ENCODE measurements at regions not wholly inside any gene's neighbourhood (a gene's known extent, or its start where the extent isn't known, plus 50 kb on each side); places are given as distances from the start of the nearest gene placed in this dataset.

DNA sequence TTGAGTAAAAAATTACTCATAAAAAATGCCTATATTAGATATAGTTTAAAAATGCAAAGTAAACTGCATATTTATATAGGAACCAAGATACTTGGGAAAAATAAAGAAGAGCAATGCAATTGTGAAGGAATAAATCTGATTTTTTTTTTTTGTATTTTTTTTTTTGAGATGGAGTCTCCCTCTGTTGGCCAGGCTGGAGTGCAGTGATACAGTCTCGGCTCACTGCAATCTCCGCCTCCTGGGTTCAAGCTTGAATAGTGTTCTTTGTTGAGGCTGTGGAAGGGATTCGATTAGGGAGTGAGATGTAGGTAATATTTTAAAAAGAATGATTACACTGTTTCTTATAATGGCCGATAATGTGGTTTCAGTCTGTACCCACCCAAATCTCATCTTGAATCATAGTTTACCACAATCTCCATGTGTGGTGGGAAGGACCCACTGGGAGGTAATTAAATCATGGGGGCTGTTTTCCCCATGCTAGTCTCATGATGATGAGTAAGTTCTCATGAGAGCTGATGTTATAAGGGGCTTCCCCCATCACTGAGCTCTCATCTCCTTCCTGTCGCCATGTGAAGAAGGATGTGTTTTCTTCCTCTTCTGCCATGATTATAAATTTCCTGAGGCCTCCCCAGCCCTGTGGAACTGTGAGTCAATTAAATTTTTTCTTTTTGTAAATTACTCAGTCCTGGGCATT lies 1765.9 kb downstream of the PLA2G4A start:
- TF ChIP-seq TAF1 (IDR thresholded peaks at IDR 0.05; ENCODE audit: borderline replicate concordance, low read depth, low read length) (no peak), POLR2AphosphoS5 (IDR thresholded peaks at IDR 0.05; ENCODE audit: low read depth, low read length) (no peak)

Measured in GM12892 (cell line).